Colonic mucosa (tissue), 4 donors: ENCODE measurements at regions not wholly inside any gene's neighbourhood (a gene's known extent, or its start where the extent isn't known, plus 50 kb on each side); places are given as distances from the start of the nearest gene placed in this dataset.

Experiments used
- DNase-seq: peaks from one replicate; pipeline ENCODE4 v3.0.0-alpha.2; 2020
- H3K27ac ChIP-seq: fragments of 200-600 bp; one replicate; pipeline ENCODE4 v1.8.0; 2021
- H3K27me3 ChIP-seq: fragments of 200-600 bp; one replicate; pipeline ENCODE4 v1.8.0; 2021
- H3K36me3 ChIP-seq: fragments of 200-600 bp; one replicate; pipeline ENCODE4 v1.8.0; 2021
- H3K4me1 ChIP-seq: fragments of 200-600 bp; one replicate; pipeline ENCODE4 v1.8.0; 2021; ENCODE audit warnings: mild to moderate bottlenecking
- H3K4me3 ChIP-seq: fragments of 200-600 bp; one replicate; pipeline ENCODE4 v1.8.0; 2021
- H3K9ac ChIP-seq, 2 donors: one replicate each; pipeline ENCODE4 v1.7.0; 2013; ENCODE audit warnings: control low read depth in 2 of 2, low read depth in 2 of 2, low read length in 2 of 2
- H3K9me3 ChIP-seq: fragments of 200-600 bp; one replicate; pipeline ENCODE4 v1.8.0; 2021
- intact Hi-C: fragments of 100-400 bp; cut with DNase I; formaldehyde crosslinking; loops from one replicate; pipeline ENCODE4 v1.14.1; 2022
- TF ChIP-seq, protein P1 (sequence below): fragments of 200-600 bp; IDR thresholded peaks from one replicate; pipeline ENCODE4 v1.8.0; 2022; ENCODE audit warnings: antibody characterized with exemption, mild to moderate bottlenecking
- donor health status: healthy.
- donor health status: DM: no; HTN: no; CAD: no.
- donor health status: DM: no; HTN: no; CAD: no.

- Histone ChIP-seq H3K9me3 (no peaks in the 10 kb centered on the region), H3K27me3 (no peaks in the 10 kb centered on the region), H3K4me1 (no peaks in the 10 kb centered on the region), H3K27ac (no peak overlapping the region), H3K36me3 (no peaks in the 10 kb centered on the region), H3K4me3 (no peak overlapping the region), H3K9ac (no peak overlapping the region)
- no peak for DNase-seq
- TF ChIP-seq, protein P1, sequence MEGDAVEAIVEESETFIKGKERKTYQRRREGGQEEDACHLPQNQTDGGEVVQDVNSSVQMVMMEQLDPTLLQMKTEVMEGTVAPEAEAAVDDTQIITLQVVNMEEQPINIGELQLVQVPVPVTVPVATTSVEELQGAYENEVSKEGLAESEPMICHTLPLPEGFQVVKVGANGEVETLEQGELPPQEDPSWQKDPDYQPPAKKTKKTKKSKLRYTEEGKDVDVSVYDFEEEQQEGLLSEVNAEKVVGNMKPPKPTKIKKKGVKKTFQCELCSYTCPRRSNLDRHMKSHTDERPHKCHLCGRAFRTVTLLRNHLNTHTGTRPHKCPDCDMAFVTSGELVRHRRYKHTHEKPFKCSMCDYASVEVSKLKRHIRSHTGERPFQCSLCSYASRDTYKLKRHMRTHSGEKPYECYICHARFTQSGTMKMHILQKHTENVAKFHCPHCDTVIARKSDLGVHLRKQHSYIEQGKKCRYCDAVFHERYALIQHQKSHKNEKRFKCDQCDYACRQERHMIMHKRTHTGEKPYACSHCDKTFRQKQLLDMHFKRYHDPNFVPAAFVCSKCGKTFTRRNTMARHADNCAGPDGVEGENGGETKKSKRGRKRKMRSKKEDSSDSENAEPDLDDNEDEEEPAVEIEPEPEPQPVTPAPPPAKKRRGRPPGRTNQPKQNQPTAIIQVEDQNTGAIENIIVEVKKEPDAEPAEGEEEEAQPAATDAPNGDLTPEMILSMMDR, result no peak
- intact Hi-C loops, result no loop called here
Observed at GRCh38 chr6:21845018-21845417, 251.5 kb downstream of the SOX4 start.

DNA sequence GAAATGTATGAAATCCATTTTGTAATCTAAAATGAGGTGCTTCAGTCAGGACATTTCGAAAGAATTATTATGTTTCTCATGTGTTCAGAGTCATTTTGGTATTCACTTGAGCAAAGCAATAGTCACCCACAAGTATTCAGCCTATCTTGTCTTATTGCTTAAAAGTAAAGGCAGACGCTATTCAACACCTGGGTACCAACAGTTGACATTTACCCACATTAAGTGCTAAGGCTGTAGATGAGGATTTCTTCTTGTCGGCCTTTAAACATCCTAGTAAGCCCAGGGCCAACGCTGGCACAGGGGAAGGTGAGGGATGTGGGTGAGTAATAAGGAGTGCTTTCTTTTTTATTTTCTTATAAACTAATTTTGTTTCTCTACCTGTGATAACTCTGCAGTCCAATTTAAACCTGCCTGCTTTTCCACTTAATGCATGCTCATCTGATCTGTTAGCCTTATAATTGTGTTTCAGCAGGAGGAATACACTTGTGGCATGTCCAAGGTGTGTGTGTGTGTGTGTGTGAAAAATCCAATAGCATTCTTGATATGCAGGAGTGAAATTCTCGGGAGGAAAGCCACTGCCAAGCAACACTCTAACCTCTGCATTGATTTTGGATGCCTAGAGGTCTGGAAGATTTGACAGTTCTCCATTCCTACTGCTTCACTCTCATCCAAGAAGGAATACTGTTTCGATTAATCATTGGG lies 252.0 kb downstream of the SOX4 start:
- no peak overlapping the region for H3K9ac ChIP-seq
- intact Hi-C loops, result no loop called here

GRCh38 chr6:21846541-21847451 lies 253.2 kb downstream of the SOX4 start:
- H3K27me3 ChIP-seq, result no peaks in the 10 kb centered on the region
- no peak overlapping the region for H3K4me3 ChIP-seq
- H3K27ac ChIP-seq, result no peak overlapping the region
- intact Hi-C loops, result no loop called here
- H3K9me3 ChIP-seq, result no peaks in the 10 kb centered on the region
- H3K9ac ChIP-seq, result no peak overlapping the region
- TF ChIP-seq, protein P1, result no peak
- H3K4me1 ChIP-seq, result no peaks in the 10 kb centered on the region
- peak; percentile 31 for DNase-seq
- no peaks in the 10 kb centered on the region for H3K36me3 ChIP-seq

More for the DNA sequence above, 252.0 kb downstream of the SOX4 start:
- no peak for DNase-seq
- Histone ChIP-seq H3K4me1 (no peaks in the 10 kb centered on the region), H3K4me3 (no peak overlapping the region), H3K27me3 (no peaks in the 10 kb centered on the region), H3K36me3 (no peaks in the 10 kb centered on the region), H3K9me3 (no peaks in the 10 kb centered on the region), H3K27ac (no peak overlapping the region)
- TF ChIP-seq, protein P1, result no peak

GRCh38 chr6:21847711-21848480 lies 254.3 kb downstream of the SOX4 start:
- DNase-seq, result no peak
- Histone ChIP-seq H3K9me3 (no peaks in the 10 kb centered on the region), H3K9ac (no peak overlapping the region), H3K27me3 (no peaks in the 10 kb centered on the region), H3K27ac (no peak overlapping the region), H3K36me3 (no peaks in the 10 kb centered on the region), H3K4me3 (no peak overlapping the region), H3K4me1 (no peaks in the 10 kb centered on the region)
- intact Hi-C loops, result no loop called here
- TF ChIP-seq, protein P1, result no peak

- H3K27me3 ChIP-seq, result no peaks in the 10 kb centered on the region
- no peaks in the 10 kb centered on the region for H3K36me3 ChIP-seq
- H3K4me3 ChIP-seq, result no peak overlapping the region
- intact Hi-C loops, result no loop called here
- no peak overlapping the region for H3K27ac ChIP-seq
- no peaks in the 10 kb centered on the region for H3K9me3 ChIP-seq
- no peak overlapping the region for H3K9ac ChIP-seq
- H3K4me1 ChIP-seq, result no peaks in the 10 kb centered on the region
- no peak for DNase-seq
- TF ChIP-seq, protein P1, result no peak
Observed at GRCh38 chr6:21850691-21851090, 257.1 kb downstream of the SOX4 start.
